GM23338 (cell line): ENCODE measurements at regions not wholly inside any gene's neighbourhood (a gene's known extent, or its start where the extent isn't known, plus 50 kb on each side); places are given as distances from the start of the nearest gene placed in this dataset.

Source experiments
- ATAC-seq: fragments of 200-7000 bp; cut with Tn5 transposase; 3 replicates; pipeline ENCODE4 v1.9.1; 2020
- DNase-seq: peaks from one replicate; pipeline ENCODE4 v3.0.0-alpha.2; 2015; ENCODE audit warnings: low spot score
- H2AFZ ChIP-seq: fragments of 200-600 bp; sonication (generic); 2 replicates; pipeline ENCODE4 v1.8.0; 2016; ENCODE audit warnings: antibody characterized with exemption, mild to moderate bottlenecking, moderate library complexity
- H3F3A ChIP-seq: fragments of 200-600 bp; sonication (generic); replicated peaks from 2 replicates; pipeline ENCODE4 v1.8.0; 2017; ENCODE audit warnings: antibody characterized with exemption, mixed run types, low read depth
- H3K27ac ChIP-seq: fragments of 200-600 bp; sonication (generic); 2 replicates; pipeline ENCODE4 v1.6.1; 2016; ENCODE audit warnings: low read depth
- H3K27me3 ChIP-seq: fragments of 200-600 bp; sonication (generic); 2 replicates; pipeline ENCODE4 v1.8.0; 2016; ENCODE audit warnings: mild to moderate bottlenecking, mixed run types, moderate library complexity; ENCODE audit not compliant: insufficient read depth
- H3K36me3 ChIP-seq: fragments of 200-600 bp; sonication (generic); 2 replicates; pipeline ENCODE4 v1.8.0; 2016; ENCODE audit warnings: mild to moderate bottlenecking; ENCODE audit not compliant: insufficient read depth
- H3K4me1 ChIP-seq: fragments of 200-600 bp; sonication (generic); 2 replicates; pipeline ENCODE4 v1.8.0; 2016; ENCODE audit warnings: mild to moderate bottlenecking, moderate library complexity; ENCODE audit not compliant: insufficient read depth
- H3K4me2 ChIP-seq: fragments of 200-600 bp; sonication (generic); 2 replicates; pipeline ENCODE4 v1.7.1; 2017; ENCODE audit warnings: mixed run types
- H3K4me3 ChIP-seq: fragments of 200-600 bp; sonication (generic); 2 replicates; pipeline ENCODE4 v1.6.1; 2016; ENCODE audit warnings: mixed run types
- H3K79me2 ChIP-seq: fragments of 200-600 bp; sonication (generic); replicated peaks from 2 replicates; pipeline ENCODE4 v1.8.0; 2017; ENCODE audit warnings: mild to moderate bottlenecking; ENCODE audit not compliant: insufficient read depth
- H3K9me2 ChIP-seq: fragments of 200-600 bp; sonication (generic); 2 replicates; pipeline ENCODE4 v1.8.0; 2017; ENCODE audit not compliant: insufficient read depth
- H4K20me1 ChIP-seq: fragments of 200-600 bp; sonication (generic); replicated peaks from 2 replicates; pipeline ENCODE4 v1.8.0; 2017; ENCODE audit warnings: mild to moderate bottlenecking; ENCODE audit not compliant: insufficient read depth
- H3K27ac Mint-ChIP-seq: 2 replicates; pipeline ENCODE4 v1.8.0; 2020; ENCODE audit warnings: inconsistent platforms, mild to moderate bottlenecking, moderate library complexity, mixed read lengths
- H3K27me3 Mint-ChIP-seq: 3 replicates; pipeline ENCODE4 v1.8.0; 2022; ENCODE audit warnings: low read depth, mild to moderate bottlenecking, moderate library complexity, mixed read lengths, inconsistent platforms; ENCODE audit not compliant: insufficient read depth, poor library complexity
- H3K36me3 Mint-ChIP-seq: 3 replicates; pipeline ENCODE4 v1.8.0; 2021; ENCODE audit warnings: low read depth, mild to moderate bottlenecking, inconsistent platforms, moderate library complexity, mixed read lengths
- H3K4me1 Mint-ChIP-seq: 3 replicates; pipeline ENCODE4 v1.8.0; 2020; ENCODE audit warnings: mild to moderate bottlenecking, inconsistent platforms, mixed read lengths
- H3K4me3 Mint-ChIP-seq: 3 replicates; pipeline ENCODE4 v1.8.0; 2021; ENCODE audit warnings: moderate library complexity, mild to moderate bottlenecking, inconsistent platforms, mixed read lengths
- H3K9me3 Mint-ChIP-seq: 3 replicates; pipeline ENCODE4 v1.8.0; 2020; ENCODE audit warnings: moderate library complexity, mild to moderate bottlenecking, inconsistent platforms, mixed read lengths
- CREB1 ChIP-seq: fragments of 250-450 bp; sonication (Bioruptor Pico); IDR thresholded peaks from 2 replicates; pipeline ENCODE4 v1.5.0; 2020; ENCODE audit warnings: low read depth, mild to moderate bottlenecking, moderate library complexity
- EZH2 ChIP-seq: fragments of 200-600 bp; sonication (generic); IDR thresholded peaks from one replicate; pipeline ENCODE4 v1.8.0; 2017; ENCODE audit warnings: antibody characterized with exemption, mild to moderate bottlenecking, low read depth; ENCODE audit not compliant: unreplicated experiment
- EZH2phosphoT487 ChIP-seq: fragments of 200-600 bp; sonication (generic); IDR thresholded peaks from one replicate; pipeline ENCODE4 v1.8.1; 2018; ENCODE audit warnings: antibody characterized with exemption; ENCODE audit not compliant: unreplicated experiment
- JUNB ChIP-seq: IDR thresholded peaks from one replicate; pipeline ENCODE4 v1.6.1; 2016; ENCODE audit warnings: antibody characterized with exemption; ENCODE audit not compliant: unreplicated experiment
- NANOG ChIP-seq: IDR thresholded peaks from 2 replicates; pipeline ENCODE4 v1.6.1; 2016; ENCODE audit warnings: antibody characterized with exemption, borderline replicate concordance
- POLR2AphosphoS5 ChIP-seq: IDR thresholded peaks from 2 replicates; pipeline ENCODE4 v1.6.1; 2016; ENCODE audit warnings: antibody characterized with exemption, low read depth
- STAT1 ChIP-seq: IDR thresholded peaks from one replicate; pipeline ENCODE4 v1.6.1; 2016; ENCODE audit warnings: antibody characterized with exemption; ENCODE audit not compliant: unreplicated experiment
- ZNF114 ChIP-seq: fragments of 250-450 bp; sonication (Bioruptor Pico); IDR thresholded peaks from 2 replicates; pipeline ENCODE4 v1.5.0; 2020; ENCODE audit warnings: mild to moderate bottlenecking, moderate library complexity
- ZNF331 ChIP-seq: fragments of 250-450 bp; sonication (Bioruptor Pico); IDR thresholded peaks from 2 replicates; pipeline ENCODE4 v1.5.0; 2020; ENCODE audit warnings: low read depth, mild to moderate bottlenecking, moderate library complexity
- TF ChIP-seq, protein P1 (sequence below): IDR thresholded peaks from 2 replicates; pipeline ENCODE4 v1.6.1; 2016; ENCODE audit warnings: antibody characterized with exemption
- TF ChIP-seq, protein P2 (sequence below), 2 experiments: fragments of 200-600 bp in 1 of 2; sonication (generic) in 1 of 2; conservative IDR thresholded peaks; 2 replicates each; pipeline versions ENCODE4 v1.5.1 to v1.6.1; 2016 to 2017; ENCODE audit warnings: antibody characterized with exemption in 2 of 2, low read depth in 2 of 2, mild to moderate bottlenecking in 2 of 2, moderate library complexity in 1 of 2
- TF ChIP-seq, protein P3 (sequence below): IDR thresholded peaks from one replicate; pipeline ENCODE4 v1.6.1; 2018; ENCODE audit warnings: antibody characterized with exemption; ENCODE audit not compliant: unreplicated experiment

GRCh38 chr15:77775837-77776236 is 143.1 kb upstream of the LINGO1 start:
- Mint-ChIP-seq H3K4me1 (peaks cover 11% of the 10 kb centered on the region), H3K9me3 (peaks cover 19% of the 10 kb centered on the region), H3K27me3 (peaks cover 10% of the 10 kb centered on the region), H3K36me3 (peaks cover 11% of the 10 kb centered on the region), H3K27ac (no peak overlapping the region), H3K4me3 (no peak overlapping the region)
- ATAC-seq, result no peak
- DNase-seq, result no peak
- H3K9me2 ChIP-seq, result no peaks in the 10 kb centered on the region
- H3K27me3 ChIP-seq, result no peaks in the 10 kb centered on the region
- H3K4me1 ChIP-seq, result no peaks in the 10 kb centered on the region
- TF ChIP-seq JUNB (no peak), ZNF114 (CRISPR knock-in tag) (no peak), NANOG (no peak), POLR2AphosphoS5 (no peak)
- no peaks in the 10 kb centered on the region for H3K79me2 ChIP-seq
- no peaks in the 10 kb centered on the region for H3F3A ChIP-seq
- no peaks in the 10 kb centered on the region for H3K36me3 ChIP-seq
- no peak overlapping the region for H3K27ac ChIP-seq
- no peaks in the 10 kb centered on the region for H4K20me1 ChIP-seq
- no peak overlapping the region for H2AFZ ChIP-seq
- H3K4me3 ChIP-seq, result no peak overlapping the region
- H3K4me2 ChIP-seq, result no peak overlapping the region

DNA sequence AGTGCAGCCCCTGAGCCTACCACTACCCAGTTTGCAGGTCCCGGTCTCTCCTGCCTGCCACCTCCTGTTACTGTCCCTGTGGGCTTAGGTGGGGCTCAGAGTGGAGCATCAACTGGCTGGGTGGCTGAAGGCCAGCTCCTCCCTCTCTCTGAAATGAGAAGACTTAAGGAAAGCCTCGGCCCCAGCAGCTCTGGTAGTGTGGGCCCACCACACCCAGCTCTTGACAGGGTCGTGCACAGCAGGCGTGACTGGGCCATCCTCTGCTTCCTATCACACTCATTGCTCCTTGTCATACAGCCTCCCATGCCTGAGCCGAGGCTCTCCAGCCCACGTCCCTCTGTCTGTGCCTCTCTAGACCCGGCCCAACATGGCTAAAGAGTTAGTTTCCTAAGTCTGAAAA is 142.7 kb upstream of the LINGO1 start:
- Histone ChIP-seq H4K20me1 (no peaks in the 10 kb centered on the region), H3F3A (no peaks in the 10 kb centered on the region), H2AFZ (no peak overlapping the region), H3K27ac (no peak overlapping the region), H3K4me1 (no peaks in the 10 kb centered on the region), H3K36me3 (no peaks in the 10 kb centered on the region), H3K4me2 (no peak overlapping the region), H3K79me2 (no peaks in the 10 kb centered on the region), H3K9me2 (no peaks in the 10 kb centered on the region), H3K27me3 (no peaks in the 10 kb centered on the region), H3K4me3 (no peak overlapping the region)
- peaks cover 9% of the 10 kb centered on the region for H3K27me3 Mint-ChIP-seq
- no peak overlapping the region; the same call in 1 of the 2 replicates for H3K27ac Mint-ChIP-seq
- H3K36me3 Mint-ChIP-seq, result peaks cover 11% of the 10 kb centered on the region
- H3K4me3 Mint-ChIP-seq, result no peak overlapping the region
- TF ChIP-seq, protein P1, sequence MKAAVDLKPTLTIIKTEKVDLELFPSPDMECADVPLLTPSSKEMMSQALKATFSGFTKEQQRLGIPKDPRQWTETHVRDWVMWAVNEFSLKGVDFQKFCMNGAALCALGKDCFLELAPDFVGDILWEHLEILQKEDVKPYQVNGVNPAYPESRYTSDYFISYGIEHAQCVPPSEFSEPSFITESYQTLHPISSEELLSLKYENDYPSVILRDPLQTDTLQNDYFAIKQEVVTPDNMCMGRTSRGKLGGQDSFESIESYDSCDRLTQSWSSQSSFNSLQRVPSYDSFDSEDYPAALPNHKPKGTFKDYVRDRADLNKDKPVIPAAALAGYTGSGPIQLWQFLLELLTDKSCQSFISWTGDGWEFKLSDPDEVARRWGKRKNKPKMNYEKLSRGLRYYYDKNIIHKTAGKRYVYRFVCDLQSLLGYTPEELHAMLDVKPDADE, result no peak
- TF ChIP-seq CREB1 (CRISPR knock-in tag) (no peak), EZH2 (no peak), ZNF331 (CRISPR knock-in tag) (no peak), STAT1 (no peak), EZH2phosphoT487 (no peak), JUNB (no peak), ZNF114 (CRISPR knock-in tag) (no peak), NANOG (no peak), POLR2AphosphoS5 (no peak)
- TF ChIP-seq, protein P2, sequence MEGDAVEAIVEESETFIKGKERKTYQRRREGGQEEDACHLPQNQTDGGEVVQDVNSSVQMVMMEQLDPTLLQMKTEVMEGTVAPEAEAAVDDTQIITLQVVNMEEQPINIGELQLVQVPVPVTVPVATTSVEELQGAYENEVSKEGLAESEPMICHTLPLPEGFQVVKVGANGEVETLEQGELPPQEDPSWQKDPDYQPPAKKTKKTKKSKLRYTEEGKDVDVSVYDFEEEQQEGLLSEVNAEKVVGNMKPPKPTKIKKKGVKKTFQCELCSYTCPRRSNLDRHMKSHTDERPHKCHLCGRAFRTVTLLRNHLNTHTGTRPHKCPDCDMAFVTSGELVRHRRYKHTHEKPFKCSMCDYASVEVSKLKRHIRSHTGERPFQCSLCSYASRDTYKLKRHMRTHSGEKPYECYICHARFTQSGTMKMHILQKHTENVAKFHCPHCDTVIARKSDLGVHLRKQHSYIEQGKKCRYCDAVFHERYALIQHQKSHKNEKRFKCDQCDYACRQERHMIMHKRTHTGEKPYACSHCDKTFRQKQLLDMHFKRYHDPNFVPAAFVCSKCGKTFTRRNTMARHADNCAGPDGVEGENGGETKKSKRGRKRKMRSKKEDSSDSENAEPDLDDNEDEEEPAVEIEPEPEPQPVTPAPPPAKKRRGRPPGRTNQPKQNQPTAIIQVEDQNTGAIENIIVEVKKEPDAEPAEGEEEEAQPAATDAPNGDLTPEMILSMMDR (conservative IDR thresholded peaks at IDR 0.05; ENCODE audit: low read depth in 2 of 2), result no peak
- TF ChIP-seq, protein P3, sequence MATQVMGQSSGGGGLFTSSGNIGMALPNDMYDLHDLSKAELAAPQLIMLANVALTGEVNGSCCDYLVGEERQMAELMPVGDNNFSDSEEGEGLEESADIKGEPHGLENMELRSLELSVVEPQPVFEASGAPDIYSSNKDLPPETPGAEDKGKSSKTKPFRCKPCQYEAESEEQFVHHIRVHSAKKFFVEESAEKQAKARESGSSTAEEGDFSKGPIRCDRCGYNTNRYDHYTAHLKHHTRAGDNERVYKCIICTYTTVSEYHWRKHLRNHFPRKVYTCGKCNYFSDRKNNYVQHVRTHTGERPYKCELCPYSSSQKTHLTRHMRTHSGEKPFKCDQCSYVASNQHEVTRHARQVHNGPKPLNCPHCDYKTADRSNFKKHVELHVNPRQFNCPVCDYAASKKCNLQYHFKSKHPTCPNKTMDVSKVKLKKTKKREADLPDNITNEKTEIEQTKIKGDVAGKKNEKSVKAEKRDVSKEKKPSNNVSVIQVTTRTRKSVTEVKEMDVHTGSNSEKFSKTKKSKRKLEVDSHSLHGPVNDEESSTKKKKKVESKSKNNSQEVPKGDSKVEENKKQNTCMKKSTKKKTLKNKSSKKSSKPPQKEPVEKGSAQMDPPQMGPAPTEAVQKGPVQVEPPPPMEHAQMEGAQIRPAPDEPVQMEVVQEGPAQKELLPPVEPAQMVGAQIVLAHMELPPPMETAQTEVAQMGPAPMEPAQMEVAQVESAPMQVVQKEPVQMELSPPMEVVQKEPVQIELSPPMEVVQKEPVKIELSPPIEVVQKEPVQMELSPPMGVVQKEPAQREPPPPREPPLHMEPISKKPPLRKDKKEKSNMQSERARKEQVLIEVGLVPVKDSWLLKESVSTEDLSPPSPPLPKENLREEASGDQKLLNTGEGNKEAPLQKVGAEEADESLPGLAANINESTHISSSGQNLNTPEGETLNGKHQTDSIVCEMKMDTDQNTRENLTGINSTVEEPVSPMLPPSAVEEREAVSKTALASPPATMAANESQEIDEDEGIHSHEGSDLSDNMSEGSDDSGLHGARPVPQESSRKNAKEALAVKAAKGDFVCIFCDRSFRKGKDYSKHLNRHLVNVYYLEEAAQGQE, result no peak
- DNase-seq (no peak), ATAC-seq (no peak)
- H3K4me1 Mint-ChIP-seq, result peaks cover 11% of the 10 kb centered on the region; the same call in 2 of the 3 replicates
- H3K9me3 Mint-ChIP-seq, result peaks cover 19% of the 10 kb centered on the region
